AG04450 (cell line): ENCODE measurements at regions not wholly inside any gene's neighbourhood (a gene's known extent, or its start where the extent isn't known, plus 50 kb on each side); places are given as distances from the start of the nearest gene placed in this dataset.
A peak's percentile ranks its signal among the peaks of the same experiment; 100 is the strongest.

Source experiments
- CTCF ChIA-PET: fragments of 300-600, 350-600 bp; formaldehyde crosslinking; extraction: SDS; loops from one replicate; lab custom pipeline; 2022; ENCODE audit warnings: antibody characterized with exemption, inconsistent platforms; lab: Charles Lee
- POLR2A ChIA-PET: fragments of 350-600 bp; formaldehyde crosslinking; extraction: SDS; loops from one replicate; lab custom pipeline; 2021; ENCODE audit warnings: antibody characterized with exemption, inconsistent platforms; lab: Yijun Ruan, JAX
- DNase-seq: peaks from one replicate; pipeline ENCODE4 v3.0.0-alpha.2; 2011; ENCODE audit warnings: low read depth, low spot score
- H3K27ac ChIP-seq: one replicate; pipeline ENCODE4 v1.5.1; 2012; ENCODE audit warnings: low read depth, low read length, control low read depth
- H3K27me3 ChIP-seq: one replicate; pipeline ENCODE4 v1.6.0; 2012; ENCODE audit warnings: low read length; ENCODE audit not compliant: control insufficient read depth, insufficient read depth
- H3K4me3 ChIP-seq: 2 replicates; pipeline ENCODE4 v1.5.1; 2011; ENCODE audit warnings: mild to moderate bottlenecking, low read depth, low read length, control low read depth
- H3K9me3 ChIP-seq: 2 replicates; pipeline ENCODE4 v1.5.1; 2012; ENCODE audit warnings: low read length; ENCODE audit not compliant: control insufficient read depth, insufficient read depth
- CTCF ChIP-seq: IDR thresholded peaks from 2 replicates; pipeline ENCODE4 v1.5.1; 2011; ENCODE audit warnings: low read depth, low read length, control low read depth, inconsistent platforms

- H3K9me3 ChIP-seq, result no peaks in the 10 kb centered on the region
- H3K27me3 ChIP-seq, result no peaks in the 10 kb centered on the region
- H3K27ac ChIP-seq, result no peak overlapping the region
- DNase-seq, result no peak
- peak; percentile 56 for TF ChIP-seq CTCF
- CTCF ChIA-PET, result interaction anchor here (0.6 to 2.1 kb wide), 5 partner anchors 9 to 332 kb away, joined by 3 to 6 read pairs (median 5); no protein-coding TSS in a partner anchor
- no peak overlapping the region for H3K4me3 ChIP-seq
- POLR2A ChIA-PET, result no interaction called here
Measured at GRCh38 chr4:31045724-31046318, 325.7 kb downstream of the PCDH7 start.

GRCh38 chr4:31051151-31051550, 331.0 kb downstream of the PCDH7 start:
- no peaks in the 10 kb centered on the region for H3K27me3 ChIP-seq
- no peak for DNase-seq
- H3K4me3 ChIP-seq, result no peak overlapping the region
- TF ChIP-seq CTCF, result no peak
- no peak overlapping the region for H3K27ac ChIP-seq
- H3K9me3 ChIP-seq, result no peaks in the 10 kb centered on the region
- POLR2A ChIA-PET, result no interaction called here
- CTCF ChIA-PET, result interaction anchor here (1.5 kb wide), 1 partner anchor 337 kb away, joined by 4 read pairs; no protein-coding TSS in a partner anchor

GRCh38 chr4:31051565-31051964, 331.4 kb downstream of the PCDH7 start:
- ChIA-PET CTCF (interaction anchor here (1.5 kb wide), 1 partner anchor 337 kb away, joined by 4 read pairs; no protein-coding TSS in a partner anchor), POLR2A (no interaction called here)
- TF ChIP-seq CTCF, result no peak
- no peak overlapping the region for H3K27ac ChIP-seq
- no peaks in the 10 kb centered on the region for H3K27me3 ChIP-seq
- H3K9me3 ChIP-seq, result no peaks in the 10 kb centered on the region
- DNase-seq, result no peak
- H3K4me3 ChIP-seq, result no peak overlapping the region

- CTCF ChIA-PET, result no interaction called here
- no peak for TF ChIP-seq CTCF
- DNase-seq, result no peak
- no peaks in the 10 kb centered on the region for H3K27me3 ChIP-seq
- POLR2A ChIA-PET, result no interaction called here
- H3K9me3 ChIP-seq, result no peaks in the 10 kb centered on the region
- no peak overlapping the region for H3K27ac ChIP-seq
- no peak overlapping the region for H3K4me3 ChIP-seq
Measured at GRCh38 chr4:31052519-31052918, 332.4 kb downstream of the PCDH7 start.

GRCh38 chr4:31053451-31053850, 333.3 kb downstream of the PCDH7 start:
- no peaks in the 10 kb centered on the region for H3K9me3 ChIP-seq
- ChIA-PET CTCF (interaction anchor here (1.4 kb wide), 1 partner anchor 8 kb away, joined by 4 read pairs; no protein-coding TSS in a partner anchor), POLR2A (no interaction called here)
- no peak overlapping the region for H3K27ac ChIP-seq
- H3K27me3 ChIP-seq, result no peaks in the 10 kb centered on the region
- no peak overlapping the region for H3K4me3 ChIP-seq
- DNase-seq, result no peak
- no peak for TF ChIP-seq CTCF
